ENCODE measurements at regions not wholly inside any gene's neighbourhood (a gene's known extent, or its start where the extent isn't known, plus 50 kb on each side); places are given as distances from the start of the nearest gene placed in this dataset.

DNA sequence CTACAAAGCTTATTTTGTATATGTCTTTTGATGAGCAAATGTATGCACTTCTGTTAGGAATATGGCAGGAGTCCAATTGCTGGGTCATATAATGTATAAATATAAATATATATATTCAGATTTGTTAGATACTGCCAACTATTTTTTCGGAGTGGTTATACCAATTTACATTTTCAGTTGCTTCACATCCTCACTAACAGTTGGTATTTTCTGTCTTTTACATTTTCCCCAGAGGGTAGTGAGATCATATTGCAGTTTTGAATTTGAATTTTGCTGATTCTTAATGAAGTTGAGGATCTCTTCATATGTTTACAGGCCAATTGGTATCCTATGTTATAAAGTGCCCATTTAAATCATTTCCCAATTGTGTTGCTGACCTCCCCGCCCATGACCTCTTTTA is 139.0 kb upstream of the KCNMB2 start:
- TF ChIP-seq RAD21 (IDR thresholded peaks at IDR 0.05), result no peak
- TF ChIP-seq, protein P1, sequence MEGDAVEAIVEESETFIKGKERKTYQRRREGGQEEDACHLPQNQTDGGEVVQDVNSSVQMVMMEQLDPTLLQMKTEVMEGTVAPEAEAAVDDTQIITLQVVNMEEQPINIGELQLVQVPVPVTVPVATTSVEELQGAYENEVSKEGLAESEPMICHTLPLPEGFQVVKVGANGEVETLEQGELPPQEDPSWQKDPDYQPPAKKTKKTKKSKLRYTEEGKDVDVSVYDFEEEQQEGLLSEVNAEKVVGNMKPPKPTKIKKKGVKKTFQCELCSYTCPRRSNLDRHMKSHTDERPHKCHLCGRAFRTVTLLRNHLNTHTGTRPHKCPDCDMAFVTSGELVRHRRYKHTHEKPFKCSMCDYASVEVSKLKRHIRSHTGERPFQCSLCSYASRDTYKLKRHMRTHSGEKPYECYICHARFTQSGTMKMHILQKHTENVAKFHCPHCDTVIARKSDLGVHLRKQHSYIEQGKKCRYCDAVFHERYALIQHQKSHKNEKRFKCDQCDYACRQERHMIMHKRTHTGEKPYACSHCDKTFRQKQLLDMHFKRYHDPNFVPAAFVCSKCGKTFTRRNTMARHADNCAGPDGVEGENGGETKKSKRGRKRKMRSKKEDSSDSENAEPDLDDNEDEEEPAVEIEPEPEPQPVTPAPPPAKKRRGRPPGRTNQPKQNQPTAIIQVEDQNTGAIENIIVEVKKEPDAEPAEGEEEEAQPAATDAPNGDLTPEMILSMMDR (IDR thresholded peaks at IDR 0.05; ENCODE audit: low read depth, low read length, missing input control), result no peak
- no peak for TF ChIP-seq SP1 (IDR thresholded peaks at IDR 0.05)
- no peak for TF ChIP-seq JUND (IDR thresholded peaks at IDR 0.05)
- TF ChIP-seq GABPA (IDR thresholded peaks at IDR 0.05 in 1 of 2, conservative IDR thresholded peaks at IDR 0.05 in 1 of 2), result no peak
- TF ChIP-seq, protein P2, sequence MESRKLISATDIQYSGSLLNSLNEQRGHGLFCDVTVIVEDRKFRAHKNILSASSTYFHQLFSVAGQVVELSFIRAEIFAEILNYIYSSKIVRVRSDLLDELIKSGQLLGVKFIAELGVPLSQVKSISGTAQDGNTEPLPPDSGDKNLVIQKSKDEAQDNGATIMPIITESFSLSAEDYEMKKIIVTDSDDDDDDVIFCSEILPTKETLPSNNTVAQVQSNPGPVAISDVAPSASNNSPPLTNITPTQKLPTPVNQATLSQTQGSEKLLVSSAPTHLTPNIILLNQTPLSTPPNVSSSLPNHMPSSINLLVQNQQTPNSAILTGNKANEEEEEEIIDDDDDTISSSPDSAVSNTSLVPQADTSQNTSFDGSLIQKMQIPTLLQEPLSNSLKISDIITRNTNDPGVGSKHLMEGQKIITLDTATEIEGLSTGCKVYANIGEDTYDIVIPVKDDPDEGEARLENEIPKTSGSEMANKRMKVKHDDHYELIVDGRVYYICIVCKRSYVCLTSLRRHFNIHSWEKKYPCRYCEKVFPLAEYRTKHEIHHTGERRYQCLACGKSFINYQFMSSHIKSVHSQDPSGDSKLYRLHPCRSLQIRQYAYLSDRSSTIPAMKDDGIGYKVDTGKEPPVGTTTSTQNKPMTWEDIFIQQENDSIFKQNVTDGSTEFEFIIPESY (IDR thresholded peaks at IDR 0.05), result no peak
- TF ChIP-seq, protein P3, sequence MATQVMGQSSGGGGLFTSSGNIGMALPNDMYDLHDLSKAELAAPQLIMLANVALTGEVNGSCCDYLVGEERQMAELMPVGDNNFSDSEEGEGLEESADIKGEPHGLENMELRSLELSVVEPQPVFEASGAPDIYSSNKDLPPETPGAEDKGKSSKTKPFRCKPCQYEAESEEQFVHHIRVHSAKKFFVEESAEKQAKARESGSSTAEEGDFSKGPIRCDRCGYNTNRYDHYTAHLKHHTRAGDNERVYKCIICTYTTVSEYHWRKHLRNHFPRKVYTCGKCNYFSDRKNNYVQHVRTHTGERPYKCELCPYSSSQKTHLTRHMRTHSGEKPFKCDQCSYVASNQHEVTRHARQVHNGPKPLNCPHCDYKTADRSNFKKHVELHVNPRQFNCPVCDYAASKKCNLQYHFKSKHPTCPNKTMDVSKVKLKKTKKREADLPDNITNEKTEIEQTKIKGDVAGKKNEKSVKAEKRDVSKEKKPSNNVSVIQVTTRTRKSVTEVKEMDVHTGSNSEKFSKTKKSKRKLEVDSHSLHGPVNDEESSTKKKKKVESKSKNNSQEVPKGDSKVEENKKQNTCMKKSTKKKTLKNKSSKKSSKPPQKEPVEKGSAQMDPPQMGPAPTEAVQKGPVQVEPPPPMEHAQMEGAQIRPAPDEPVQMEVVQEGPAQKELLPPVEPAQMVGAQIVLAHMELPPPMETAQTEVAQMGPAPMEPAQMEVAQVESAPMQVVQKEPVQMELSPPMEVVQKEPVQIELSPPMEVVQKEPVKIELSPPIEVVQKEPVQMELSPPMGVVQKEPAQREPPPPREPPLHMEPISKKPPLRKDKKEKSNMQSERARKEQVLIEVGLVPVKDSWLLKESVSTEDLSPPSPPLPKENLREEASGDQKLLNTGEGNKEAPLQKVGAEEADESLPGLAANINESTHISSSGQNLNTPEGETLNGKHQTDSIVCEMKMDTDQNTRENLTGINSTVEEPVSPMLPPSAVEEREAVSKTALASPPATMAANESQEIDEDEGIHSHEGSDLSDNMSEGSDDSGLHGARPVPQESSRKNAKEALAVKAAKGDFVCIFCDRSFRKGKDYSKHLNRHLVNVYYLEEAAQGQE (IDR thresholded peaks at IDR 0.05), result no peak
- no peak for TF ChIP-seq FOXA1 (IDR thresholded peaks at IDR 0.05)
- no peak for TF ChIP-seq EGR1 (IDR thresholded peaks at IDR 0.05; ENCODE audit: low read depth in 2 of 2)
